Fibroblast of peridontal ligament (primary cell): ENCODE measurements at regions not wholly inside any gene's neighbourhood (a gene's known extent, or its start where the extent isn't known, plus 50 kb on each side); places are given as distances from the start of the nearest gene placed in this dataset.

Experiments used
- DNase-seq: peaks from one replicate; pipeline ENCODE4 v3.0.0-alpha.2; 2010; ENCODE audit errors: extremely low read depth

DNA sequence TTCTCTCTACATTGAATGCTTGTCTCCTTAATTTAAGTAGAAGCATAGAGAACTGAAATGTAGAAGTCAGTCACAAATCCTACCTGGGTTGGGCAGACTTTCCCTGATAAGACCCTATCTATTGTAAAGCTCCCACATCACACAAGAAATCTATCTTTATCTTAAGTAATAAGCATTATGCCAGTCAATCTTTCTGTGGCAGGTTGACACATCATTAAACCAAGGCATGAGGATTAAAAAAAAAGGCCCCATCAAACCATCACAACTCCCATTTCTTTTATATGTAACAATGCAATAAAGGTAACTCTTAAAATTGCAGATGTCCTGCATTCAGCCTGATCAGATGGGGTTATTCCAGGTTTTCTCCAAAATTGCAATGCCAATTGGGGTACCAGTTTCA is 311.8 kb downstream of the TOX3 start:
- DNase-seq, result no peak

- no peak for DNase-seq
Observed at GRCh38 chr16:52234626-52235025, 312.3 kb downstream of the TOX3 start.

DNA sequence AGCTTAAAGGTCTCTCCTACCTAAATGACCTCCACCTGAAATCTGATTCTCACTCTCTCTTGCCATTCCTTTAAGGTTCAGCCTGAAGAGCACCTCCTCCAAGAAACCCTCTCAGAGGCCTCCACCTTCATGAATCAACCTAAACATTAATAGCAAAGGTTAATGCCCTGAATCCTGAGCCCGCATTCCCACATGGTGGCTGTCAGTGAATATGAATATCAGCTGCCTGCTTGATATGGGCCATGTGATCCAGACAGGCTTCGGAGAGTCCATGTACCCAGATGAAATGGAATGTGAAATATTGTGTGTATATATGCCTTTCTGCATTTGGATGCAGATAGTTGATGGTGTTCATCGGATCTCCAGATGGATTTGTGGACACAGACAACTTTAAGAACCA is 317.5 kb downstream of the TOX3 start:
- no peak for DNase-seq

DNA sequence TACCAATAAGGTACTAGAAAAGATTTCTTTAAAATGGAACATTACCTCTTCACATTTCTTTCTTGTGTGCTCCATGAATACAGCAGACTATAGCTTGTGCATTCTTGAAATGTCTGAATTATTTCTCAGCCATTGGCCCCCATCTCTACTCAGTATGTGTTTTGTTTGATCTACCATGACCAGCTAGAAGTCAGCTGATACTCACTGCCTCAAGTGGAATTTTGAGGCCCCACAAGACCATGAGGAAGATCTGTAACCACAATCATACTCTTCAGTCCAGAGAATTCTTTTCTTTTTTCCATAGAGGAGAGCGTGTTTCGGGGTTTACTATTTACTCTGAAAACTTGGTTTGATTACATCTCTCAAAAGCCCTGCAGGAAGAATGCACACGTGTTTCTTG is 319.1 kb downstream of the TOX3 start:
- no peak for DNase-seq

- DNase-seq, result no peak
Observed at GRCh38 chr16:52212841-52213240, 334.1 kb downstream of the TOX3 start.

- no peak for DNase-seq
Observed at GRCh38 chr16:52209227-52209626, 337.7 kb downstream of the TOX3 start.

DNA sequence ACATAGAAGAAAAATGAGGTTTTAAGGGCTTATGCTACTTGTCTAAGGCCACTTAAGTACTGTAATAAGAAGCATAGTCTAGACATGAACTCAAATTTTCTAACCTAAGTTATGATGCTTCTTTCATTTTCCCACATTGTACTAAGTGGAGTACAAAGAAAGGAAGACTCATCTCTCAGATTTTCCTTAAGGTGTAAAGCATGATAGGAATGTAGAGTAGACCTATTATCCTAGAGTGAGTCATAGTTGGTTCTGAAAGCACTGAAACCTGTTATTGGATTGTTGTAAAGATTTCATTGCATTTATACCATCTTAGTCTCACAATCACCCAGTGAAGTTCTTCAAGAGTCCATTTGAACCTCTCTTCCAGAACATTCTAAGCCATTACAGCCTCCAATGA is 343.8 kb downstream of the TOX3 start:
- DNase-seq, result no peak

DNA sequence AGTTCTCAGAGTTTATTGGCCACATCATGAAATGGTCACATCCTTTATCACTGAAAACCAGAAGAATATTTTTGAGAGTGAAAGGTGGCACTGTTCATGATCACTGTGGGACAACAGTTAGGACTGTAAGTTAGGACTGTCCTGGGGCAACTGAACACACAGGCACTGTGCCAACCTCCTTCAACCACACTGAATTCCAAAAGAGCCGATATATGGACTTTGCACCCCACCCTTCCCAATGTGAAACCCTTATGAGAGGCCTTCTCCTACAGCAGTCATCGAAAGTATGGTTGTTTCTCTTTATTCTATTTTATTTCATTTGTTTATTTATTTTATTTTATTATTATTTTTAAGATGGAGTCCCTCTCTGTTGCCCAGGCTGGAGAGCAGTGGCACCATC is 353.5 kb downstream of the TOX3 start:
- DNase-seq, result no peak

DNA sequence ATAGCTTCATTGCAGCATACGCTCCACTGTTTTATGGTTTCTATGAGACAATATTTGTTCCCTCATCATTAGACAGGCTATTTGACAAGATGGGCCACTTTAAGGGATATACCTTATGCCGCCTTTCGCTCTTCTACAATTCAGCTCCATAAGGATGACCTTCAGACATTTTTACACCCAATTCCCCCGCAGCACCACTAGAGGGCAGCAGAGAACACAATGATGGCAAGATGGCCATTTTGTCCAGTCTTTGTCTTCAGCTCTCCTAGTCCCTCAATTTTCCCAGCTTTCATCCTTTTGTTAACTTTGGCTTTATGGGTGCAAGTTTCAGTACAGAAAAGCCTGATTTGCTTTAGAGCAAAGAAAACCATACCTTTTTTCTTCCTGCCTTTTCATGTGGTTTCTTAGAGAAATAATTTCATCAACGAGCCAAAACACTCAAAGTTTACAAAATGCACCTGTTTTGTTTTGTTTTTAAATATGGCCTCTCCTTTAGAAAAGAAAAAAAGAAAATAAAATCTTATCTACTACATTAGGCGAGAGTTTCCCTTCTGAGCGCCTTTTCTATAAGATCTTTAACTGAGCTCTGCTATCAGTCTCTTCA is 355.3 kb downstream of the TOX3 start:
- DNase-seq, result peak; percentile 71

DNA sequence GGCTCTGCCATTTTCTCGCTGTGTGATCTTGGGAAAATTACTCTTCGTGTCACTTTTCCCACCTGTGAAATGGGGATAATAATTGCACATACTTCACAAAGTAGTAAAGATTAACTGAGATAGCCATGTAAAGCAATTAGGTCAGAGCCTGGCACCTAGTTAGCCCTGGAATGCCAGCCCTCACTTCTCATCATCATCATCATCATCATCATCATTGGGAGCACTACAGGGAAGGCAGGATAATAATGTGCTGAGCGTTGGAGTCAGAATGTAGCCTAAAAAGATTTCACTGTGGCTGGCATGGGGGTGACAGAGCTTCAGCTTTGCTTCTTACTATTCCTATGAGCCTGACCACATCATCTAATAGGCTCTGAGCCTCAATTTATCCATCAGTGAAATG is 362.6 kb downstream of the TOX3 start:
- no peak for DNase-seq

GRCh38 chr16:52182840-52183239 is 364.1 kb downstream of the TOX3 start:
- no peak for DNase-seq

DNA sequence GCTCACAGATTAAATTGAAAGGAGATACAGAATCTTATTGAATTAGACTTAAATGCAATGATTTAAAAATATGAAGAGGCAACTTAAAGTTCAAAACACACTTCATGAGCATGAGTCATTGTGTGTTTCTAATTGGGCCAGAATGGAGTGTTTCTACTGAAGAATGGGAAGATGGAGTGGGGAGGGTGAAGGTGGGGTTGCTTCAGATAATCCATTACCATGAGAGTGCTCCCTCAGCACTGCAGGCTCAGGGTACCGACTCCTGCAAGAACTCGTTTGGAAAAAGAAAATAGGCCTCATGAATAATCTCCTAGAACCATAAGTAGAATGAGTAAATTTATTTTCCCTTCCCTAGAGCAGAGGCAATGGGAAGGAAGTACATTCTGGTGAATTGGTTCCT is 372.8 kb downstream of the TOX3 start:
- DNase-seq, result no peak

DNA sequence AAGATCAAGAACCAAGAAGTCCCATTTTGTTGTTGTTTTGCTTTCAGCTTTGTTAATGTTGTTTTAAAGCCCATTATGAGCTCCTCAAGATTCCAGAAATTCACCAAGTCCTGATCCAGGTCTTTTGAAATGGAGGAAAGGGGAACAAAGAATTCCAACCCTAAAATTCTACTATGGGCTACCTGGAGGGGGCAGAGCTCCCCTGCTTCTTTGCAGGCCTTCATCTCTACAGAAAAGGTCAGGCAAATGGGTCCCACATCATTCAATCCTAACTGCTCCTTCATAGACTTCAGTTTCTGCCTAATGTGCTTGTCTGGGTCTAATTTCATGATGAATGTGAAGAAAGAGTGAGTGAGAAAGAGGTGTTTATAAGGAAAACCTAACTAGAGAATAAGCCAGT is 375.5 kb downstream of the TOX3 start:
- no peak for DNase-seq

- no peak for DNase-seq
Observed at GRCh38 chr16:52167328-52167727, 379.6 kb downstream of the TOX3 start.

DNA sequence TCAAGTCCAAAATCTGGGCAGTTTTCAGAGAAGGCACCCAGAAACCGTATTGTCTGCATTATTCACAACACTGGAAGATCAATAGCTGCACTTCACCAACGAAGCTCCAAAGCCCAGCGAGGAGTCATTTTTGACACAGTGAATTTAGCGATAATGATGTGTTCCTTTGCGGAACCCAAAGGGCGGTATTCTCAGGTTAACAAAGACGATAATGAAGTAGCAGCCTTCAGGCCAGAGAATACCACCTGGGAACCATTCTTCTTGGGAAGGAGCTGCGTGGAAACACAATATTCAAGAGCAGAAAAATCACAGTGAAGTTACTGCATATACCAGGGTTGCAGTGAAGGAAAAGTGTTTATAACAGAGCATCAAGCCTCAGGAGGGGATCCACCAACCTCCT is 381.0 kb downstream of the TOX3 start:
- DNase-seq, result no peak

DNA sequence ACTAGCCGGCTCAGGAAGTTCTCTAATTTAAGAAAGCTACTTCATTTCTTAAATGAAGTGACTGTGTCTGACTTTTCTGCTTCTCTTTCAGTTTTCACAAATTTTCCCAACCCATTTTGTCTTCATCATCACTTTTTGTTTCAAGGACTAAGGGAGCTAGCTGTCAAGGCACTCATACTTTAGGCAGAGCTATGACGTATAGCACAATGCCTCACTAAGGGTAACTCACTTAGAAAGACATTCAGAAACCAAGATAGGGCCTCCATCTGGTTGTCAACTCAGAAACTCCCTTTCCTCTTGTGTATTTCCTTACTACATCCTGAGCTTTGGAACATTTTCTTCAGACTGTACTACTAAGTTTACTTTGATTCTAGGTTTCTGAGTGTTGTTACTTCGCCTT is 397.9 kb downstream of the TOX3 start:
- no peak for DNase-seq

DNA sequence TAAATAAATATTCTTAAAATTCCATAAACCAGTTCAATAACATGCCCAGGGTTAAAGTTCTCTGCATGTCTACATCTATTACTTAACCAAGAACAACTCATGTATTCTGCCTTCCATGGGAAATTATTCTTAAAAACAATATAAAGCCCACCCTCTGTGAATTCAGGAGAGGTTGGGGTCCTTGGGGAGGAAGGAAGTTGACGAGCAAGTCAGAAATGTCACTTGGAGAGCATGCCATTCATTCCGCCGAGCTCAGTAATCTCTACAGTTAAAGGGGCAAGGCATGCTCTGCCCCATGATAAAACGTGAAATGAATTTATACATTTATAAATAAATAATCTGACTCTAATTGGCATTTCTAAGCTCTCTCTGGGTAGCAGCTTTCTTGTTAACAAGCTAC is 405.1 kb downstream of the TOX3 start:
- DNase-seq, result no peak

DNA sequence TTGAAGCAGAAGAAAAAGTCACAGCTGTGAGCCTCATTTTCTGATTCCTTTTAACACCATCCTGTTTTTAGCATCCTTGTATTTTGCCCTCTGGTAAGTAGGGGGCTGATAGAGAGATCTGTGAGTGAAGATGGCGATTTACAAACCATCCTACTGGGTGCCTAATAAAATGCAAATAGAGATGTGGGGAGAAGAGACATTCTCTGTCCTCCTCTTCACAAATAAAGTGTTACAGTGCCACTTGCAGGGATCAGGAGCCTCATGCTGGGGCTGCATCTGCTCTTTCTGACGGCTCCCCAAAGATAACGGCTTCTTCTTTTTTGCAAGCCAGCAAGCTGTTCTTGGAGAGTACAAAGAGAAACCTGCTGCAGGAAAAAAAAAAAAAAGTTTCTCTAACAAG is 418.6 kb downstream of the TOX3 start:
- DNase-seq, result no peak

DNA sequence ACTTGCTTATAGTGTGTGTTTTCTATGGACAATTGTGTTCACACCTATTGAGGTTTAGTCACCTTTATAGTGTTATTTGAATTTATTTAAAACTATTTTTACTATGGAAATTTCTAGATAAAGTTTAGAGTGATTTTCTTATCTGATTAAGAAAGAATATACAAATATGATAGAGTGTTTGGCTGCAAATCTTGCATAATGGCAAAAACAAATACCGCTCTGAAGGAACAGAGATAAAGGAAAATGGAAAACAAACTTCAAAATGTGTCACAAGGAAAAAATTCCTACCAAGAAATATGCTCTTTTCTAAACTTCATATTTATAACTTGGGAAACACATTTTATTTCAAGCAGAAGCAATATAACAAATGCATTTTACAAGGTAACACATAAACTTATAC is 423.1 kb downstream of the TOX3 start:
- DNase-seq, result no peak

DNA sequence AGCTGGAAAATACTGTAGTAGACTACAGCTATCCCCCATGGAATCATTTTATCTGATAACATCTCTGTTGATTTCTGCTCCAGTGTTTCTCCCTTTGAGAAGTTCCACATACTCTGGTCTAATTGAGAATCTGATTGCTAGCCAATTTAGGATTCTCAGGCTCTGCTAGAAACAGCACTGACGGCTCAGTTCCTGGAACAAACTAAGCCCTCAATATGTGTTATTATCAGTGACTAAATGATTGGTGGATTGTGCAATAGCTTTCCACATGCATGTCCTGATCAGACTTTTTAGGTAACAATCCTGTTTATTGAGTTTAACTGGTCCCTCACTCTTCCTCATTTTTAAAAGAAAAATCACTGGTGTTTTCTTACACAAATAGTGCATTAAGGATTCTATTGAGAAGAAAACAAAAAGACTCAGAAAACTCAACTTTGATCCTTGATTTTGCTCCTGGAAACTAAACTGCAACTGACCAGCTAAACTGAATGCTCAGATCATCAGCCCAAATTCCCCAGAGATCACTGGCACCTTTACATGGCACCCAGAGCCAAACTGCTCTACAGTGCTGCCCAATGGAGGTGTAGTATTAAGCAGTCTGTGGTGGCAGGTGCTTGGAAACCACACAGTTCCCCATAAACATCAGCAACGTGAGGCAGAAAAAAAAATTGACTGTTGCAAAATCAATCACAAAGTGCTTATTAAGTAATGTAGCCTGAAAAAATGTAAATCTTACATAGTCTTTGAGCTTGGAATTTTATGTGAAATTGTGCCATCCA is 423.7 kb downstream of the TOX3 start:
- no peak for DNase-seq

GRCh38 chr16:52117171-52117570 is 429.8 kb downstream of the TOX3 start:
- DNase-seq, result no peak

DNA sequence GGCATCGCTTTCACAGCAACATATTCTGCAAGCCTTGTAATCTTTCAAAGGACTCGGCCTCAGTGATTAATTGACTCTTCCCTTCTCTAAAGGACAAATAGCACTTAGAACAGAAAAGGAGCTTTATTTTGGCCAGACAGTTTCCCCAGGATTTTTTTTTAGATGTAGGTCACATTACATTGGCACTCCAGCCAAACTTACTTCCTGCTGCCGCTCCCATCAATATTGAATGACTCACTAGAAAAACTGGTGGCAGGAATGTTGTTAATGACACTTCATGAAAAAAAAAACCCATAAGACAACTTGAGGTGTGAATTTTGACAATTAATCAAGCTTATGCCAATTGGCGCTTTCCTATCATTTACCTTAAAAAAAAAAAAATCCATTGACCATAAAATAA is 432.6 kb downstream of the TOX3 start:
- no peak for DNase-seq

DNA sequence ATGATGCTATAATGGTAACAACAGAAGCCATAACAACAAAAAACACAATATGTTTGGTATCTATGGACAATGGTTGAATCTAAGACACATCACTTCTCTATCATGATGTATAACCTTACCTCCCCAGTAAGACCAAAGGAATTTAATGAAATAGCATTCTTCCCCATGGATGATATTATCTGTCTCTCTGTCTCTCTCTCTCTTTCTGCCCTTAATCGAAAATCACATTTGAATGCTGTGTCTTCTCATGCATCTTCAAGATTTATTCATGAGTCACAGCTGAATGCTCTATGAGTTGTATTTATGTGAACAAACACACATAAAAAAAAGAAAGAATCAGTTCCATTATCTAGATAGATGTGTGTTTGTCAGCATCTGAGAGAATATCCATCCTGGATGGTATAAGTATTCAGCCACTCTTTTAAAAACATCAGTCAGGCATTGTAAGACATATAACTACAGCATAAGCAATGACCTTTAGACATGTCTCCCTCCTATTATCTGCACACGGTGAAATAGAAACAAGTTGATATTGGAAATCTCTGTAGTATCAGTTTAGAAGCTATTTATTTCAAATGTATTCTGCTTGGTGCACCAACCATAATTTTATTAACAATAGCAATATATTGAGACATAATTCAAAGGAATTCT is 433.3 kb downstream of the TOX3 start:
- no peak for DNase-seq
